SK-N-SH treated with all-trans-retinoic acid at 6 μM for 48 hours (cell line): ENCODE measurements at regions not wholly inside any gene's neighbourhood (a gene's known extent, or its start where the extent isn't known, plus 50 kb on each side); places are given as distances from the start of the nearest gene placed in this dataset.

Experiments
- ATAC-seq: fragments of 200-7000 bp; cut with Tn5 transposase; 3 replicates; pipeline ENCODE4 v1.9.1; 2020; ENCODE audit warnings: mild to moderate bottlenecking, moderate library complexity
- ARNTL ChIP-seq: fragments of 450-650 bp; formaldehyde crosslinking; IDR thresholded peaks from 2 replicates; pipeline ENCODE4 v1.5.0; 2020; ENCODE audit warnings: low read depth, mild to moderate bottlenecking, moderate library complexity, borderline replicate concordance
- BACH2 ChIP-seq: fragments of 250-450 bp; sonication (Bioruptor Pico); IDR thresholded peaks from 2 replicates; pipeline ENCODE4 v1.9.0; 2021; ENCODE audit warnings: mild to moderate bottlenecking, borderline replicate concordance
- CSDC2 ChIP-seq: fragments of 250-450 bp; sonication (Bioruptor Pico); IDR thresholded peaks from 2 replicates; pipeline ENCODE4 v1.5.0; 2020; ENCODE audit warnings: mild to moderate bottlenecking, moderate library complexity
- CSRNP3 ChIP-seq: fragments of 250-450 bp; sonication (Bioruptor Pico); IDR thresholded peaks from 2 replicates; pipeline ENCODE4 v1.5.1; 2021; ENCODE audit warnings: mild to moderate bottlenecking, moderate library complexity
- ESRRG ChIP-seq: fragments of 250-450 bp; sonication (Bioruptor Pico); IDR thresholded peaks from 2 replicates; pipeline ENCODE4 v1.6.1; 2021; ENCODE audit warnings: mild to moderate bottlenecking
- GLIS3 ChIP-seq: fragments of 250-450 bp; sonication (Bioruptor Pico); IDR thresholded peaks from 2 replicates; pipeline ENCODE4 v1.5.0; 2020; ENCODE audit warnings: mild to moderate bottlenecking, moderate library complexity
- ISL1 ChIP-seq: fragments of 250-450 bp; sonication (Bioruptor Pico); IDR thresholded peaks from 2 replicates; pipeline ENCODE4 v2.1.2; 2022; ENCODE audit warnings: mild to moderate bottlenecking, moderate library complexity
- PATZ1 ChIP-seq: fragments of 250-450 bp; sonication (Bioruptor Pico); IDR thresholded peaks from 2 replicates; pipeline ENCODE4 v1.8.0; 2020; ENCODE audit warnings: mild to moderate bottlenecking, moderate library complexity, borderline replicate concordance
- RARB ChIP-seq: fragments of 250-450 bp; sonication (Bioruptor Pico); IDR thresholded peaks from 2 replicates; pipeline ENCODE4 v1.8.0; 2021; ENCODE audit warnings: mild to moderate bottlenecking, moderate library complexity
- SNAI2 ChIP-seq: fragments of 250-450 bp; sonication (Bioruptor Pico); IDR thresholded peaks from 2 replicates; pipeline ENCODE4 v1.5.0; 2020; ENCODE audit warnings: mild to moderate bottlenecking, moderate library complexity
- TCF4 ChIP-seq: fragments of 250-450 bp; sonication (Bioruptor Pico); IDR thresholded peaks from 2 replicates; pipeline ENCODE4 v1.8.0; 2021; ENCODE audit warnings: mild to moderate bottlenecking, moderate library complexity, borderline replicate concordance
- ZC3H10 ChIP-seq: fragments of 250-450 bp; sonication (Bioruptor Pico); IDR thresholded peaks from 2 replicates; pipeline ENCODE4 v1.5.1; 2021; ENCODE audit warnings: mild to moderate bottlenecking, moderate library complexity
- ZFP3 ChIP-seq: fragments of 250-450 bp; sonication (Bioruptor Pico); IDR thresholded peaks from 2 replicates; pipeline ENCODE4 v1.5.0; 2020; ENCODE audit warnings: mild to moderate bottlenecking, moderate library complexity
- ZFP30 ChIP-seq: fragments of 450-650 bp; formaldehyde crosslinking; IDR thresholded peaks from 2 replicates; pipeline ENCODE4 v1.5.0; 2022; ENCODE audit warnings: mild to moderate bottlenecking, moderate library complexity
- ZNF565 ChIP-seq: fragments of 450-650 bp; formaldehyde crosslinking; conservative IDR thresholded peaks from 2 replicates; pipeline ENCODE4 v1.5.0; 2020; ENCODE audit warnings: low read depth, mild to moderate bottlenecking, moderate library complexity
- ZNF70 ChIP-seq: fragments of 450-650 bp; formaldehyde crosslinking; IDR thresholded peaks from 2 replicates; pipeline ENCODE4 v1.5.0; 2020; ENCODE audit warnings: mild to moderate bottlenecking, moderate library complexity
- ZNF8 ChIP-seq: fragments of 450-650 bp; formaldehyde crosslinking; IDR thresholded peaks from 2 replicates; pipeline ENCODE4 v1.5.0; 2020; ENCODE audit warnings: mild to moderate bottlenecking, moderate library complexity
- TF ChIP-seq, protein P1 (sequence below): fragments of 250-450 bp; sonication (Bioruptor Pico); IDR thresholded peaks from 2 replicates; pipeline ENCODE4 v1.8.0; 2021; ENCODE audit warnings: low read depth, mild to moderate bottlenecking, moderate library complexity, borderline replicate concordance
- TF ChIP-seq, protein P2 (sequence below): fragments of 250-450 bp; sonication (Bioruptor Pico); IDR thresholded peaks from 2 replicates; pipeline ENCODE4 v1.5.1; 2020; ENCODE audit warnings: low read depth, mild to moderate bottlenecking, moderate library complexity

DNA sequence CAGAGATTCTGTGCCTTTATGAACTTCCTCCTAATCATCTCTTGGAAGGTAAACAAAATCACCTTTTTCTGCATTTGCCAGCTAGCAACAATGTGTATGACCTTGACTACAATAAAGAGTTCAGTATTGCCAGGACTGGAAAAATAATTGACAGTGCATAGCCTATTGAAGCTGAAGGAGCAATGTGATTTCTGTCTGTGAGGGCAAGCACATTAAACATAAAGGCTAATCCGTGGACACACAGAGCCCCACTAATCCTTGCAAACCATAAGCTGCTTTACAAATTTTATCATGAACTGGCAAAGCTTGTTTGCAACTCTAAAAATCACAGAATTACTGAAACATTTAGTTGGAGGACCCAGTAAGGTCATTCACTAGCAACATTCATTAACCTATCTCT, 563.8 kb downstream of the PYDC2 start:
- TF ChIP-seq ZC3H10 (CRISPR knock-in tag): no peak
- TF ChIP-seq ZFP30 (CRISPR knock-in tag): no peak
- TF ChIP-seq CSRNP3 (CRISPR knock-in tag): no peak
- no peak for TF ChIP-seq ZNF70 (CRISPR knock-in tag)
- TF ChIP-seq, protein P1, sequence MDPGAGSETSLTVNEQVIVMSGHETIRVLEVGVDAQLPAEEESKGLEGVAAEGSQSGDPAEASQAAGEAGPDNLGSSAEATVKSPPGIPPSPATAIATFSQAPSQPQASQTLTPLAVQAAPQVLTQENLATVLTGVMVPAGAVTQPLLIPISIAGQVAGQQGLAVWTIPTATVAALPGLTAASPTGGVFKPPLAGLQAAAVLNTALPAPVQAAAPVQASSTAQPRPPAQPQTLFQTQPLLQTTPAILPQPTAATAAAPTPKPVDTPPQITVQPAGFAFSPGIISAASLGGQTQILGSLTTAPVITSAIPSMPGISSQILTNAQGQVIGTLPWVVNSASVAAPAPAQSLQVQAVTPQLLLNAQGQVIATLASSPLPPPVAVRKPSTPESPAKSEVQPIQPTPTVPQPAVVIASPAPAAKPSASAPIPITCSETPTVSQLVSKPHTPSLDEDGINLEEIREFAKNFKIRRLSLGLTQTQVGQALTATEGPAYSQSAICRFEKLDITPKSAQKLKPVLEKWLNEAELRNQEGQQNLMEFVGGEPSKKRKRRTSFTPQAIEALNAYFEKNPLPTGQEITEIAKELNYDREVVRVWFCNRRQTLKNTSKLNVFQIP (CRISPR knock-in tag): no peak
- TF ChIP-seq TCF4 (CRISPR knock-in tag): no peak
- TF ChIP-seq ZNF565 (CRISPR knock-in tag): no peak
- no peak for TF ChIP-seq PATZ1 (CRISPR knock-in tag)
- TF ChIP-seq ZFP3: no peak
- no peak for TF ChIP-seq GLIS3
- TF ChIP-seq, protein P2, sequence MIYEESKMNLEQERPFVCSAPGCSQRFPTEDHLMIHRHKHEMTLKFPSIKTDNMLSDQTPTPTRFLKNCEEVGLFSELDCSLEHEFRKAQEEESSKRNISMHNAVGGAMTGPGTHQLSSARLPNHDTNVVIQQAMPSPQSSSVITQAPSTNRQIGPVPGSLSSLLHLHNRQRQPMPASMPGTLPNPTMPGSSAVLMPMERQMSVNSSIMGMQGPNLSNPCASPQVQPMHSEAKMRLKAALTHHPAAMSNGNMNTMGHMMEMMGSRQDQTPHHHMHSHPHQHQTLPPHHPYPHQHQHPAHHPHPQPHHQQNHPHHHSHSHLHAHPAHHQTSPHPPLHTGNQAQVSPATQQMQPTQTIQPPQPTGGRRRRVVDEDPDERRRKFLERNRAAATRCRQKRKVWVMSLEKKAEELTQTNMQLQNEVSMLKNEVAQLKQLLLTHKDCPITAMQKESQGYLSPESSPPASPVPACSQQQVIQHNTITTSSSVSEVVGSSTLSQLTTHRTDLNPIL (CRISPR knock-in tag): no peak
- no peak for TF ChIP-seq CSDC2 (CRISPR knock-in tag)
- TF ChIP-seq RARB: no peak
- no peak for TF ChIP-seq ESRRG (CRISPR knock-in tag)
- TF ChIP-seq BACH2 (CRISPR knock-in tag): no peak
- ATAC-seq: no peak

DNA sequence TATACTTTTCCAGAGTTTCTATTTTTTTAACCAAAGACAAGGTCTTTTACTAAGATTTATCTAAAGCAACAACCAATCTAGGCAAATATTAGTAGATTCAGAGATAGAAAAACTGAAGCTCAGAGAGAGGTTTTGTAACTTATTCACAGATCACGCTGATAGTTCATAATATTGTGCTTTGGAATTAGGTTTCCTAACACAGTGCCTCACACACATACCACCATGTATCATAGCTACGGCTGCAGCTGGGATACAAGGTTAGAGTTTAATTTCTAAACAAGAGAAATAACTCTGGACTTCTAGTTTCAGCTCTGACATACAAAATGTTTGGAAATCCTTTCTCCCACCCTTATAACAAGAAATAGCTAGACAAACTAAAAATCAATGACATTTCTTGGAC, 565.7 kb downstream of the PYDC2 start:
- no peak for TF ChIP-seq TCF4 (CRISPR knock-in tag)
- TF ChIP-seq SNAI2 (CRISPR knock-in tag): no peak
- TF ChIP-seq PATZ1 (CRISPR knock-in tag): no peak
- TF ChIP-seq ESRRG (CRISPR knock-in tag): no peak
- no peak for TF ChIP-seq ZNF8 (CRISPR knock-in tag)
- TF ChIP-seq ISL1: no peak
- TF ChIP-seq CSDC2 (CRISPR knock-in tag): no peak
- TF ChIP-seq RARB: no peak
- TF ChIP-seq, protein P1 (CRISPR knock-in tag): no peak
- ATAC-seq: no peak

GRCh38 chr3:192031941-192032340, 571.0 kb downstream of the PYDC2 start:
- ATAC-seq: no peak
- TF ChIP-seq ZFP3: no peak
- no peak for TF ChIP-seq ARNTL
- TF ChIP-seq PATZ1 (CRISPR knock-in tag): no peak
- no peak for TF ChIP-seq ZC3H10 (CRISPR knock-in tag)
- no peak for TF ChIP-seq ESRRG (CRISPR knock-in tag)
